Amniotic epithelial cell (primary cell): ENCODE measurements at regions not wholly inside any gene's neighbourhood (a gene's known extent, or its start where the extent isn't known, plus 50 kb on each side); places are given as distances from the start of the nearest gene placed in this dataset.
"Not testable (repeated sequence)": the region's sequence is repeated elsewhere in the genome, so short reads cannot be mapped to it uniquely, and the experiment has no call there.

Experiments
- DNase-seq: peaks from one replicate; pipeline ENCODE4 v3.0.0-alpha.2; 2010; ENCODE audit warnings: low read depth

DNA sequence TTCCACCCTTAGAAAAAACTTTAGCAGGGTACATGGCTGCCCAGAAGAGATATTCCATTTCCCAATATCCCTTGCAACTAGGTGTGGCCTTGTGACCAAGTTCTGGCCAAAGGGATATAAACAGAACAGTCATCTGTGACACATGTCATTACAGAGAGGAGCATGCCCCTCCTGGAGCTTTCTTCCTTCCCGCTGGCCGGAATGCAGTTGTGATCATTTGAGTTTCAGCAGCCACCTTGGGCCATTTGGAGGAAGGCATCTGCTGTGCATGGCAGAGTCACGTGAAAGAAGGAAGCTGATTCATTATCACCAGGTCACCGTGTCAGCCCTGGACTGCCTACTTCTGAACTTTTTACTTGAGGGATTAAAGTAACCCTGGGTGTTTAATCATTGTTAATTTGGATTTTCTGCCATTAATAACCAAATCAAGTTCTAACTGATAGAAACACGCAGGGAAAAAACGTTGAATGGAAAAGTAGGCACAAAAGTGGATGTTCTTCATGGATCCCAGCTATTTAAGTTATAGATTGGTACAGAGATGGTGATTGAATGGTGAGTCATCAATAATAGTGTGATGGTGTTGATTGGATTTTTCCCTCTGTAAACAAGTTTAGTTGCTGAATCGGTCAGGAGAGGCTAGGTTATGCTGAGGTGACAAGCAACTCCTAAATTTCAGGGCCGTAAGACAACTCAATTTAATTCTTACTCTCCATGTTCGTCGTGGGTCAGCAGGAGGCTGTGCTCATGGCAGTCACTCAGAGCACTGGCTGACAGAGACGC is 80.7 kb upstream of the CCDC167 start:
- no peak for DNase-seq

DNA sequence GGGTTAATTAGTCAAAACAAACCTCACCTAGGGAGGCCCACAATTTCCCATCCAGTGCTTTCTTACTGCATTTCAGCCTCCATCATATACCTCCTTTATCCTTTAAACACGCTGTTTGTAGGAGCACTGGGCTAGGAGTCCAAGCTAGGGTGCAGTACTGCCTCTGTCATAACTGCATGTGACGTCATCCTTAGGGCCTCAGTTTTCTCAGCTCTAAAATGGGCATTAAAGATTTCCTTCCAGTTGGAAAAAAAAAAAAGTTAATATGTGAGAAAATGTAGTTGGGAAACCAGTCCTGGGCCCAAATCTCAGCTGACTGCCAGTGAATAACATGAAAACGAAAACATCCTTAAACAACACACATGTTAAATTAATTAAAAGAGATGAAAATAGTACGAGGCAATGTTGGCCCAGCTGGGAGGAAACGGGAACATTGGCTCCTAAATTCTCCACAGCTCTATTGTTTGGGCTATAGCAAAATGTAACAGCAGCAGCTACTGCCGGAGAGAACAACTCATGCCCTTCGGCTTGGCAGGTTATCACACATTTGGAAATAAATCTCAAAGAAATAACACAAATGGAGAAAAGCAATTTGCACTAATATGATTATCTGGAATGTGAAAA is 79.9 kb upstream of the CCDC167 start:
- DNase-seq: no peak

DNA sequence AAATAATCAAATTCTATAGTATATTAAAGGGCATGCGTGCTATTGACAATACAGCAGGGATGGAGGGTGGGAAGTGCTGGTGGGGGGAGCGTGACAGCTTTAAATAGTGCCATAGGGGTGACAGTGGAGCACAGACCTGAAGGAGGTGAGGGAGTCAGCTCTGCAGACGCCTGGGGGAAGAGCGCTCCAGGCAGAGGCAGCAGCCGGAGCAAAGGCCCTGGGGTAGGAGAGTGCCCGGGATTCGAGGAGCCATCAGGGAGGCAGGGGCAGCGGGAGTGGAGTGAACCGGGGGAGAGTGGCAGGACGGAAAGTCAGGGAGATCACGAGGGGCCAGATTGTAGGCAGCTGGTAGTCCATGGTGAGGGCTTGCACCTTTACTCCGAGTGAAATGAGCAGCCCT is 78.4 kb upstream of the CCDC167 start:
- no peak for DNase-seq

DNA sequence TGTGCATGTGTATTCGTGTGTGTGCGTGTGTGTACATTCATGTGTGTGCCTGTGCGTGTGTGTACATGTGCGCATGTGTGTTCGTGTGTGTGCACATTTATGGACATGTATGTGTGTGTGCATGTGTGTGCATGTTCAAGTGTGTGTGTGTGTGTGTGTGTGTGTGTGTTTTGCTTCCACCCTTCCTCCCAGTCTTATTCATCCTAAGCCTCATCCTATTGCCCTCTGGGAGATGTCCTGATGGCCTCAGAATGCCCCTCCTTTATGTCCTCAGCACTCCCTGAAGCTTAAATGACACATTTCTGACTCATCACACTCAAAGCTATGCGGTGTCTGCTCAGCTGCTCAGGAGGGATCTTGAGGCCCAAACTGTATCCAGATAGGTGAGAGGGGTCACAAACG is 76.6 kb upstream of the CCDC167 start:
- DNase-seq: peak; percentile 37

DNA sequence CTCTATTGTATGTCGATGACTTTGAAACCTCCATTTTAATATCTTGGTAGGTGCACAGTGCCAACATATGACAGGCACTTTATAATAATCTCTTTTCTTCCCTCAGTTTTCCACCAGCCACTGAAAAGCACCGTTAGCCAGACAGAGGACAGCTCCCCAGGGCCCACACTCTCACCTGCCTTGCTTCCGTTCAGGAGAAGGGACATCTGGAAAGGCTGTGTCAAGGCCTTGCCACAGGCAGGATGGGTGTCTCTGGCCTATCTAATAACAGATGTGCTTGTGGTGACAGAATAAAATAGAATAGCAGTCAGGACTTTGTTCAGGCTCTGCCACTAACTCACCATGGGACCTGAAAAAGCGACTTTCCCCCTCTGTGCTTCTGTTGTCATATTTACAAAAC is 75.5 kb upstream of the CCDC167 start:
- DNase-seq: no peak

DNA sequence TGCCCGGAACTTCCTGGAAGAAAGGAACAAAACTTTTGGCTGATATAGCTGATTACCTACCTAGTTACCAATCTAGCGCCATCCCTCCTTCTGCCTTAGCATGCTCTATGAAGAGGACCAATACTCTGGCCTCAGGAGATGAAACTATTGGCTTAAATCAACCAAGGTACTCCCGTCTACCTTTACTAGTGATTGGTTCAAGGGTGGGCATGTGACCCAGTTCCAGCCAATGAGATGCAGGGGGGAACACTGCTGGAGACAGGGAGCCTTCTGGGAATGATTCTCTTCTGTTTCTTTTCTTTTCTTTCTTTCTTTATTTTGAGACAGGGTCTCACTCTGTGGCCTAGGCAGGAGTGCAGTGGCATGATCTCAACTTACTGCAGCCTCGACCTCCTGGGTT is 72.6 kb upstream of the CCDC167 start:
- no peak for DNase-seq

DNA sequence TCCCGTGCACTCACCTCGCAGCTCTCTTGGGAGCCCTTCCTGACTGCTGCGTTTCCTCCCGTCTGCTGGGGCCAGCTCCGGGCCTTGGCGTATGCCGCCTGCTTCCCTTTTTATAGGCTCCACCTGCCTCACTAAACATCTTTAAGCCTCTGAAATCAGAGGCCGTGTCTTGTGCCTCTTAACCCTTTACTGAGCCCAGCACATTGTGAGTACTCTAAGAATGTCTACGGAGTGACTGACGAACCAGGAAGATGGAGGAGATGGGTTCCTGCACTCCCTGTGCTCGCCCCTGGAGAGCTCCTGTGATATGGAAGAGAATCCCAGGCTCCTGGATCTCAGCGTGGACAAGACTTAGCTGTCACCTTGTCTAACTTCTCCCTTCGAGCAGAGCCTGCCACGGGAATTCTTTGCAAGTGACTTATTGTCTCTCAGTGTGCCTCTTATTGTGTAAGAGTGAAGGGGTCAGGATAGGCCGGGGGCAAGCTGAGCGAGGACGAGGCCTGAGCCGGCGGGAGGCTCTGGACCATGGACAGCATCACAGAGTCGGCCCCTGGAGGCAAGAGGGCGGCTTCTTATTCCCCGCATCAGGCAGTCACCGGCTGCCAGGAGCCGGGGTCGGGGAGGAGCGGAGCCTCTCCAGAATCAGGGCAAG is 70.9 kb upstream of the CCDC167 start:
- DNase-seq: no peak

DNA sequence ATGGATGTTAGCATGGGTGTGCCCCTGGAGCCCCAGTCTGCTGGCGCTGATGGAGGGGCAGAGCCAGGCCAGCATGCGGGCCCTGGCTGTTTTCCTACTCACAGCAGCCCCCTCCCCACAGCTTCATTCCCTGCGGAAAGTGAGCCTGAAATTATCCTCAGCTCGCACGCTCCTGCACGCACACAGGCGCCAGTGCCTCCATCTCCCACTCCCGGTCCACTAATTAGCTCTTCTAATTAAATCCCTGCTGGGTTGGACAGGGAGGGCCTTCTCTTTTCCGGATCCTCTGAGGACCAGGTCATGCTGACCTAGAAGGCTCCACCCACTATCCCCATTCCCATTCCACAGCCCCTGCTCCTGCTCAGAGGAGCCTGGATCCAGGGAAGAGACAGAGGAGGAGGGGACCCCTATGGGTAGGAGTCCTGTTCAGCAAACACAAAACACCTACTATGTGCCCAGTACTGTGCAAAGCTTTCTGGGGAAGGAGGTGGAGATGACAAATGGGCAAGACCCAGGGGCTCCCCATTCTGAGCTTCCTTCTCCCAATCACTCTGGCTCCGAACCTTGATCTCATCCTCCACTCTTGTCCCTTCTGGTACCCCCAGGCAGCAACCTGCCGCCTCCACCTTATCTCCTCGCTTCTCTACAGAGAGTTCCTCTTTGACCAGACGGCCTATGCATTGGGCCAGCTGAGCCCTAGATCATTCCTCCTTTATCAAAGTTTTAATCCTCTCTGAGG is 70.2 kb upstream of the CCDC167 start:
- no peak for DNase-seq

DNA sequence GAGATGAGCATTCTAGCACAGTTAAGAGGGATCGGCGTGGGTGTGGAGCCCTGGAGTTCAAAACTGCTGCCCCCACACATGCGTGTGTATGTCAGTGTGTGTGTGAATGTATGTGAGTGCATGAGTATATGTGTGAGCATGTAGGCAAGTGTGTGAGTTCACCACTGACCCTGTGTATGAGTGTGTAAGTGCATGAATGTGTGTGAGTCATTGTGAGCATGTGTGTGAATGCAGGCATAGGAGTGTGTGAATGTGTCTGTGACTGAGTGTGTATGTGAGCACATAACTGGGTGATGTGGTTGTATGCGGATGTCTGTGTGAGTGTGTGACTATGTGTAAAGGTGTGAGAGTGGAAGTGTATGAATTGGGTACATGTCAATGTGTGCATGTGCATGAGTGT is 69.6 kb upstream of the CCDC167 start:
- no peak for DNase-seq

DNA sequence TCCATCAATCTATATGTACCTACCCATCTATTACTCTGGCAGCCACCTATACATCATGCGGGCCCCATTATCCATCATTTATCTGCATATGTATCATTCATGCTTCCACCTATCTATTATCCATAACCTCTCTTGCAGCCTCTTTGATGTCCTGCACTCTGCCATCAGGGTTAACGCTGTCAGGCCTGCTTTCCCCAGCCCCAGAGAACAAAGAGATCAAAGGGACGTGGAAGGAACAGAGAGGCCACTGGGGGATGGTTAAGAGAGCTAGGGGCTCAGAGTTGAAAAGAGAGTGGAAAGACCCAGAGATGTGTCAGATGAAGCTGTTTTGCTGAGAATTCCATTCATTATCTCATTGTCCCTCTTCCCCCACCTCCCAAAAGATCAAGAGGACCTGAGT is 67.3 kb upstream of the CCDC167 start:
- no peak for DNase-seq

DNA sequence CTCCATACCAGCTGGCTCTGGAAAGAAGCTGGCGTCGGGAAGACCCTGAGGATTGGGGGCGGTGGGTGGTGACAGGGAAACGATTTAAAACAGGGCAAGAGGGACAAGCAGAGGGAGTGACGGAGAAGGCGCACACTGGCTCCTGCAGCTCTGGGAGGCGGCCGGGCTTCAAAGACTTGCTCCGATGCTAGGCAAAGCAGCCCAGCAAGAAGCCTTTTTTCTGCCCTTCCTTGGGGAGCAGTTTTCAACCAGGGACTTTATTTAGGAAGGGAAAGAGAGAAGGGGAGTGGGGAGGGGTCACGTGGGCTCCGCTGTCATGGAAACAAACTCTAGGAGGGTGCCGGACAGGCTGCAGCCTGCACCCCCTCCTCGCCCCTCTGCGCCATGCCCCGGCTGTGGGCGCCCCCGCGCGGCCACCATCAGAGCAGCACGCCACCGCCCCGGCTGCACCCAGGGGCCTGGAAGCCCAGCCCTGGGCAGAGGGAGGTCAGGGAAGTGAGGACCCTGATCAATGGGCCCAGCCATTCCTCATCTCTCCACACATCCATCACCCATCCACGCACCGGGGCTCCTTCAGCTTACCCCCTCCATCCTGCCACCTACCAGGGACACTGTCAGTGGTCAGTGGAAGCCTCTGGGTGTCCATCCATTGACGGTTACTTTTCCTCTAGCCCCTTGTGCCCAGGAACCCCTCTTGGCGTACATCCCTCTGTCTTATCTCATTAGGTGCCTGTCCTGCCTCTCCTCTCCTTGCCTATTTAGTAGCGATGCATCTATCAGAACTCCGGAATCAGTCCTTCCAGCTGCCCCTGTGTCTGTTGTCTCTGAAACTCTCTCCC is 66.6 kb upstream of the CCDC167 start:
- no peak for DNase-seq

DNA sequence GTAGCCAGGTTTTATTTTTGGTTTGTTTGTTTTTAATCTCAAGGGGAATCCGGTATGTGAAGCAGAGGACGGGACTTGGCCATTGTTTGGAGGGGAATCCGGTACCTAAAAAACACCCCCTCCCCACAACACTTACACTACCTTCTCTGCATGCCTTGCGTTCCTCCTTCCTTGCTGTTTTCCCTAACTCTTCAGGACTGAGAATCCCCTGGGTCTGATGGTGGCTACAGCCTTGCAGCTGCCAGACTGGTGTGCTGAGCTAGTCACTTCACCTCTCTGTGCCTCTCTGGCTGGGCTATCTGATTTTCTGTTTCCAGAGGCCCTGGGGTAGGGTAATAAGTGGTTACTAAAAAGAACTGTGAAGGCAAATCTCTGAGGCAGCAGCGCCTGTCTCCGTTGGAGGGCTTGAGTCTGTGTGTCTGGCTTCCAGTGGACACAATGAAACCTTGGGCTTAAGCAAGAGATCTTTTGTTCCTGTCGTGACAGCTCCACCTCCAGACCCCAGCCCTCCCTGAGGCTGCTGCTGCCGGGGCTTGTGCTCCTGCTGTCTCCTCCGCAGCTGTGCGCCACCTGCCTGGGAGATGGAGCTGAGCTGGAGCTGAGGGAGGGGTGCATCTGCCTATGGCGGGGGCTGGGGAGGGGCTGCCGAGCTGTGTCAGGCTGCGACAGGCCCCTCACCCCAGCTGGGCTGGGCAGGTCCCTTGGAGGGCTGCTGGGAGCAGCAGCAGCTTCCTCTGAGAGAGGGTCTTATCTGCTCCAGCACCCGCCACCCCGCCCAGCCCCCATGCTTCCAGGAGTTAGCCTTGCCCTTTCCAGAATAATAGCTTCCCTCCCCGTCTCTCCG is 65.8 kb upstream of the CCDC167 start:
- no peak for DNase-seq

DNA sequence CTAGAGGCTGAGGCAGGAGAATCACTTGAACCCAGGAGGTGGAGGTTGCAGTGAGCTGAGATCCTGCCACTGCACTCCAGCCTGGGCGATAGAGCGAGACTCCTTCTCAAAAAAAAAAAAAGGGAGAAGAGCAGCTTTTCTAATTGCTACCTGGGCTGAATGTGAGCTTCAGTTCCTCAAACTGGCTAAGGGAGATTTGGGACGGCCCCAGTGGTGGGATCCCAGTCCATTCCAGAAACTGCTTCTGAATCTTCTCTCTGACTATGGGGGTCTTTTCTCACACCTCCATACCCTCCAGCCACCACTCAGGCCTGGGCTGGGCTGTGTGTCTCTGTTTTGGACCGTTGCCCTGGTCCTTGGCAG is 63.2 kb upstream of the CCDC167 start:
- not testable (repeated sequence) for DNase-seq

DNA sequence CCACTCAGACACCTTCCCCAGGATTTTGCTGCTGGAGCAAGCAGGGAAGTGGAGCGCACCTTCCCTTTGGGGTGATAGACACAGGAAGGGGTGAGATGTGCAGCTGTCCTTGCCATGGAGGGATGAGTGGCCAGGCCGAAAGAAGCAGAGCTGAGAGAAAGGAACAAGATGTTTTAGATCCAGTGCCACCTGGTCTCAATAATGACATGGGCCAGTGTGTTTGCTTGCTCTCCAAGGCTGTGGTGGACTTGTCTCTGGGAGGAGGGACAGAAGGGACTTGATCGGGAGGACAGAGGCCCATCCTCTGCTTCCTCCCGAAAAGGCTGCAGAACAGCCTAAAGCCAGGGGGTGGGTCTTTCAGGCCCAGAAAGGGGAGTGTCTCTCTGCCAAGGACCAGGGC is 61.7 kb upstream of the CCDC167 start:
- DNase-seq: no peak

DNA sequence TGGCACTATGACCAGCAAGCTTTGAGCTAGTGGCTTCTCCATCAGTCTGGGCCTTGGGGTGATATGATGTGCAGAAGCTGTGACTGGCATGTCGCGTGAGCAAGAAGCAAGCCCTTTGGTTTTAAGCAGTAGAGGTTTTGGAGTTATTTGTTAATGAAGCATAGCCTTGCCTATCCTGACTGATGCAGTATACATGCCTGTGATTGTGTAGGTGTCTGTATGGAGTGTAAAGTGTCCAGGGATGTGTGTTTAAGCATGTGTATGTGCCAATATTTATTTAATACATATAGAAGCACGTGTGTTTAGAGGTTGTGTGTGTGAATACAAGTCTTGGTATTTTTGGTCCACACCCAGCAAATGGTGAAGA is 61.0 kb upstream of the CCDC167 start:
- DNase-seq: no peak

DNA sequence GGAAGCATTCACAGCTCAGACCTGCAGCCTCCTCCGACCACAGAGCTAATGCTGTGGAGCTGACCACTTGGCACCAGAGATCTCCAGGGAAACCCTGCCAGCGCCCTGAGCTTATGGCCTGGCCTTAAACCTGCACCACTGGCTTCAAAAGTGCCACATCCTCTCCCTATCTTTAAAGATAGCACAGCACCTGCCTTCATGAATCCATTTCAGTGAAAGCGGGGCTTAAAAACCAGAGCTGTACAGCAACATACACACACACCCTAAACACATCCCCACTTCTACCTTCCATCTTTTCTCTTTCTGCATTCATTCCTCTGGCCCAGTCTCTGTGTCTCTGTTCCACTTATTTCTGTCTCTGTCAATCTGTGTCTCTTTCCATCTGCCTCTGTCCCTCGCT is 59.8 kb upstream of the CCDC167 start:
- DNase-seq: no peak

DNA sequence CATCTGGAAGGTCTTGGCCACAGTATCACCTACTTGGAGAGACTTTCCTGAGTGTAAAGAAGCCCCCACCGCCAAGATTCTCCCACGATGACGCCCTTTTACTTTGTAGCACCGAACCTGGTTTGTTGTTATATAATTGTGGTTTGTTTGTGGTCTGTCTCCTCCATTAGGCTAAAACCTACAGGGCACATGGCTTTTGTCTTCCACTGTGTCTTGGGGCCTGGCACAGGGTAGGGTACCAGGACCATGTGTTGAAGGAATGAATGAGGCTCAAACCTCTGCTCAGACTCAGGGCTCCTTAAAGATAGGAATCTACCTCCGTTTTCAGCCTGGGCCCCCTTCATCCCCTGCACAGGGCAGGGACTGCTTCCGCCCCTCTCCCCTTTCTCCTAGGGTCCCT is 59.4 kb upstream of the CCDC167 start:
- no peak for DNase-seq

DNA sequence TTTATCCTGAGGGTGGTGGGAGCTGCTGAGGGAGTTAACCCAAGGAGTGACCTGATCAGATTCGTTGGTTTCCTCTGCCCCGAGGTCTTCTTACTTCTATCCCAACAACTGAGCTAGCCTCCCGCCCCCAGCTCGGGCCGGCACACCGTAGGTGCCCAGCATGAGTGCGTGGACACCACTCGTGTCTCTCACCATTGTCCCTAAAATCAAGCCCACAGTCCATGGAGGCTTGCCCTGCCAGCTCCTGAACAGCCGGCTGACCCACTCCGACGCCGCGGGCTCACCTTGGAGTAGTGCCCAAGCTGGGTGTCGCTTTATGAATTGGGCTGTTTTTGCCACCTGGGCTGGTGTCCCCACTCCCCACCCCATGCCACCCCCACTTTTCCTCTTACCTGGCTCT is 59.0 kb upstream of the CCDC167 start:
- DNase-seq: no peak

DNA sequence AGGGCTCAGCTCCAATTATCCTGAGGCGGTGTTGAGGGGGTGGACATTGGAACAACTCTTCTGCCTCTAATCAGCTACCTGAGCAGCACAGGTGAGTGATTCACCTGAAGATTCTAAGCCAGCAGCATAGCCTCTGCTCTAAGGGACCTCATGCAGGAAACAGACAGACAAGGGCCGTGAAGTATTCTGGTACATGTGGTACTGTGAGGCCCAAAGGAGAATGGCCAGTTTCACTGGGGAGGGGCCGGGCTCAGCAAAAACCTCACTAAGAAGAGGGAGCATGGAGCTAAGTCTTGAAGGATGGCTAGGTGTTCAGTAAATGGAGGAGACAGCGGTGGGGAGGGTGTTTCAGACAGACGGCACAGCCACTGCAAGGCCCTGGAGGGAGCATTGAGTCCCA is 58.5 kb upstream of the CCDC167 start:
- DNase-seq: no peak

DNA sequence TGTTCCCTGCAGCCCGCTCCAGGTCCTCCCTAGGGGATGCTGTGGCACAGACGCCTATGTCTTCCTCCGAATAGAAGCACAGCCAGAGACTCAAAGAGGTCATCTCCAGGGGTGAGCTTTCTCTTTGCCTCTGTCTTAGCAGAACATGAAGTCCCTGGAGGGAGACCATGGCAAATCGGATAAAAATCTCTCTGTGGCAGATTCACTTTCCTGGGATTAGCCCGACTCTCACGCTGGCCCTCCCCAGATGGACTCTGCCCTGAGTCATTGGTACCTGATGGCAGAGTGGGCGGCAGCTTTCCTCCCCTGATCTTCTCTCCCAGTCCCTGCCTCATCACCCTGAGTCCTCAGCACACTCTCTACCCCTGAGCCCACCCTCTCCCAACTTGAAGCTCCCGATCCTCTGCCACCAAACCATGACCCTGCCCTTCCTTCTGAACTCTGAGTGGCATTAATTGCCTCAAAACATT is 58.0 kb upstream of the CCDC167 start:
- DNase-seq: no peak
